ENCODE measurements at regions not wholly inside any gene's neighbourhood (a gene's known extent, or its start where the extent isn't known, plus 50 kb on each side); places are given as distances from the start of the nearest gene placed in this dataset.
A peak's percentile ranks its signal among the peaks of the same experiment; 100 is the strongest.

GRCh38 chr5:66306844-66307315 is 162.8 kb downstream of the SREK1 start:
- no peak for DNase-seq

GRCh38 chr5:66307647-66308241 is 163.6 kb downstream of the SREK1 start:
- DNase-seq = peak; percentile 53

GRCh38 chr5:66312266-66312665 is 168.2 kb downstream of the SREK1 start:
- DNase-seq = no peak

GRCh38 chr5:66315784-66316183 is 171.7 kb downstream of the SREK1 start:
- no peak for DNase-seq

GRCh38 chr5:66322786-66323528 is 178.9 kb downstream of the SREK1 start:
- DNase-seq = no peak

- DNase-seq = no peak
Observed at GRCh38 chr5:66323529-66323895, 179.4 kb downstream of the SREK1 start.

- DNase-seq = no peak
Observed at GRCh38 chr5:66324357-66324756, 180.3 kb downstream of the SREK1 start.

- no peak for DNase-seq
Observed at GRCh38 chr5:66326276-66326675, 182.2 kb downstream of the SREK1 start.

GRCh38 chr5:66327008-66327407 is 182.9 kb downstream of the SREK1 start:
- DNase-seq = no peak

GRCh38 chr5:66329078-66329477 is 185.0 kb downstream of the SREK1 start:
- DNase-seq = no peak

GRCh38 chr5:66333192-66333591 is 189.1 kb downstream of the SREK1 start:
- no peak for DNase-seq

- DNase-seq = no peak
Observed at GRCh38 chr5:66337626-66338226, 193.6 kb downstream of the SREK1 start.

GRCh38 chr5:66338828-66339227 is 194.7 kb downstream of the SREK1 start:
- DNase-seq = no peak

GRCh38 chr5:66339896-66340295 is 195.8 kb downstream of the SREK1 start:
- DNase-seq = no peak

GRCh38 chr5:66340786-66341185 is 196.7 kb downstream of the SREK1 start:
- no peak for DNase-seq

GRCh38 chr5:66342341-66342880 is 198.3 kb downstream of the SREK1 start:
- no peak for DNase-seq

- no peak for DNase-seq
Observed at GRCh38 chr5:66343370-66344071, 199.4 kb downstream of the SREK1 start.

- no peak for DNase-seq
Observed at GRCh38 chr5:66344544-66344943, 200.4 kb downstream of the SREK1 start.

- DNase-seq = no peak
Observed at GRCh38 chr5:66345281-66345680, 201.2 kb downstream of the SREK1 start.

GRCh38 chr5:66346869-66347268 is 202.8 kb downstream of the SREK1 start:
- DNase-seq = no peak

- DNase-seq = no peak
Observed at GRCh38 chr5:66348387-66349125, 204.5 kb downstream of the SREK1 start.

- DNase-seq = no peak
Observed at GRCh38 chr5:66351813-66352212, 207.7 kb downstream of the SREK1 start.

GRCh38 chr5:66353186-66353585 is 209.1 kb downstream of the SREK1 start:
- no peak for DNase-seq

Data from CD4-positive, alpha-beta T cell treated with Interleukin-12 subunit alpha and Interleukin-12 subunit beta, for 1 hour (primary cell).